Liver (tissue), 8 donors: ENCODE measurements at regions not wholly inside any gene's neighbourhood (a gene's known extent, or its start where the extent isn't known, plus 50 kb on each side); places are given as distances from the start of the nearest gene placed in this dataset.
"Not testable (repeated sequence)": the region's sequence is repeated elsewhere in the genome, so short reads cannot be mapped to it uniquely, and the experiment has no call there.

ENCODE experiments used
- DNase-seq: peaks from one replicate; pipeline ENCODE4 v3.0.0-alpha.2; 2017; ENCODE audit warnings: low spot score
- H3K27ac ChIP-seq, 2 donors: one replicate each; pipeline ENCODE4 v1.7.0; 2013; ENCODE audit warnings: inconsistent platforms in 2 of 2, low read length in 2 of 2, control low read depth in 1 of 2, low read depth in 1 of 2, mild to moderate bottlenecking in 1 of 2
- H3K27me3 ChIP-seq, 4 donors: one replicate each; pipeline versions ENCODE4 v1.6.1 to v1.7.0; 2013; ENCODE audit warnings: low read length in 3 of 4, inconsistent platforms in 1 of 4, mild to moderate bottlenecking in 1 of 4, moderate library complexity in 1 of 4; ENCODE audit not compliant: control insufficient read depth in 4 of 4, insufficient read depth in 4 of 4
- H3K36me3 ChIP-seq, 4 donors: one replicate each; pipeline versions ENCODE4 v1.6.1 to v1.7.0; 2013; ENCODE audit warnings: low read length in 3 of 4, mild to moderate bottlenecking in 3 of 4, low read depth in 1 of 4, moderate library complexity in 1 of 4; ENCODE audit not compliant: control insufficient read depth in 4 of 4, insufficient read depth in 3 of 4
- H3K4me1 ChIP-seq, 4 donors: one replicate each; pipeline versions ENCODE4 v1.6.1 to v1.7.0; 2013; ENCODE audit warnings: low read length in 3 of 4, mild to moderate bottlenecking in 3 of 4, moderate library complexity in 1 of 4; ENCODE audit not compliant: control insufficient read depth in 4 of 4, insufficient read depth in 4 of 4
- H3K4me3 ChIP-seq, 3 donors: one replicate each; pipeline versions ENCODE4 v1.6.1 to v1.7.0; 2013; ENCODE audit warnings: low read length in 3 of 3, control low read depth in 1 of 3, low read depth in 1 of 3, mild to moderate bottlenecking in 1 of 3
- H3K9ac ChIP-seq, 2 donors: one replicate each; pipeline ENCODE4 v1.7.0; 2013; ENCODE audit warnings: low read length in 2 of 2, mild to moderate bottlenecking in 2 of 2, moderate library complexity in 2 of 2, control low read depth in 1 of 2, low read depth in 1 of 2
- H3K9me3 ChIP-seq, 4 donors: one replicate each; pipeline versions ENCODE4 v1.6.1 to v1.7.0; 2013; ENCODE audit warnings: low read length in 3 of 4; ENCODE audit not compliant: control insufficient read depth in 4 of 4
- ATF3 ChIP-seq: IDR thresholded peaks from 2 replicates; pipeline ENCODE4 v1.6.1; 2016; ENCODE audit warnings: antibody characterized with exemption
- CTCF ChIP-seq: fragments of 150-350 bp; IDR thresholded peaks from 2 replicates; pipeline ENCODE4 v1.5.1; 2017; ENCODE audit warnings: improper control_type of control experiment, low read depth, low read length; ENCODE audit not compliant: missing input control
- EGR1 ChIP-seq, 2 donors: IDR thresholded peaks; 2 replicates each; pipeline ENCODE4 v1.6.1; 2016 to 2018; ENCODE audit warnings: antibody characterized with exemption in 2 of 2, low read depth in 2 of 2
- FOXA1 ChIP-seq: IDR thresholded peaks from 2 replicates; pipeline ENCODE4 v1.6.1; 2016; ENCODE audit warnings: antibody characterized with exemption
- FOXA2 ChIP-seq: IDR thresholded peaks from 2 replicates; pipeline ENCODE4 v1.6.1; 2016; ENCODE audit warnings: antibody characterized with exemption
- GABPA ChIP-seq, 2 donors: IDR thresholded peaks in 1 of 2; conservative IDR thresholded peaks in 1 of 2; 2 replicates each; pipeline ENCODE4 v1.6.1; 2016; ENCODE audit warnings: antibody characterized with exemption in 2 of 2, mild to moderate bottlenecking in 1 of 2, moderate library complexity in 1 of 2
- HNF4A ChIP-seq, 2 donors: conservative IDR thresholded peaks; 2 replicates each; pipeline ENCODE4 v1.6.1; 2016; ENCODE audit warnings: antibody characterized with exemption in 2 of 2, mild to moderate bottlenecking in 2 of 2
- HNF4G ChIP-seq: IDR thresholded peaks from 2 replicates; pipeline ENCODE4 v1.6.1; 2016; ENCODE audit warnings: antibody characterized with exemption
- JUND ChIP-seq, 2 donors: IDR thresholded peaks; 2 replicates each; pipeline ENCODE4 v1.6.1; 2016; ENCODE audit warnings: antibody characterized with exemption in 2 of 2
- MAX ChIP-seq: IDR thresholded peaks from 2 replicates; pipeline ENCODE4 v1.6.1; 2016; ENCODE audit warnings: antibody characterized with exemption
- NR2F2 ChIP-seq: IDR thresholded peaks from 2 replicates; pipeline ENCODE4 v1.6.1; 2016; ENCODE audit warnings: antibody characterized with exemption
- RAD21 ChIP-seq, 2 donors: IDR thresholded peaks; 2 replicates each; pipeline ENCODE4 v1.6.1; 2016; ENCODE audit warnings: antibody characterized with exemption in 2 of 2, mild to moderate bottlenecking in 2 of 2
- REST ChIP-seq: IDR thresholded peaks from 2 replicates; pipeline ENCODE4 v1.6.1; 2016; ENCODE audit warnings: antibody characterized with exemption, mild to moderate bottlenecking
- RXRA ChIP-seq, 2 donors: IDR thresholded peaks; 2 replicates each; pipeline ENCODE4 v1.6.1; 2017 to 2018; ENCODE audit warnings: antibody characterized with exemption in 2 of 2, mild to moderate bottlenecking in 1 of 2
- SP1 ChIP-seq: IDR thresholded peaks from 2 replicates; pipeline ENCODE4 v1.6.1; 2018; ENCODE audit warnings: antibody characterized with exemption, mild to moderate bottlenecking
- TAF1 ChIP-seq: conservative IDR thresholded peaks from 2 replicates; pipeline ENCODE4 v1.6.1; 2016; ENCODE audit warnings: antibody characterized with exemption, mild to moderate bottlenecking
- YY1 ChIP-seq: IDR thresholded peaks from 2 replicates; pipeline ENCODE4 v1.6.1; 2016; ENCODE audit warnings: antibody characterized with exemption, mild to moderate bottlenecking
- ZBTB33 ChIP-seq: IDR thresholded peaks from 2 replicates; pipeline ENCODE4 v1.6.1; 2016; ENCODE audit warnings: antibody characterized with exemption
- WGBS: extraction: QIAGEN DNeasy Blood & Tissue Kit; methylation state at CpG from one replicate; pipeline ENCODE4 v1.1.7; 2013; 5-methylcytosine and 5-hydroxymethylcytosine counted together
- donor health status: healthy.
- donor health status: healthy.
- donor health status: healthy.
- donor health status: healthy.
- donor health status: healthy.

GRCh38 chr3:30453360-30454039 is 152.9 kb upstream of the TGFBR2 start (continued):
- TF ChIP-seq CTCF (no peak), EGR1 (IDR thresholded peaks at IDR 0.05; ENCODE audit: low read depth in 2 of 2) (no peak), REST (no peak)

- WGBS: 90% methylated on average over 1 of the region's 1 CpG
- DNase-seq: no peak
- no peak overlapping the region for H3K9ac ChIP-seq
- H3K36me3 ChIP-seq: no peaks in the 10 kb centered on the region
- no peak overlapping the region for H3K27ac ChIP-seq
- TF ChIP-seq SP1 (no peak), CTCF (no peak), RAD21 (IDR thresholded peaks at IDR 0.05) (no peak), GABPA (IDR thresholded peaks at IDR 0.05 in 1 of 2, conservative IDR thresholded peaks at IDR 0.05 in 1 of 2) (no peak), TAF1 (no peak), REST (no peak), NR2F2 (no peak), FOXA2 (no peak), HNF4A (conservative IDR thresholded peaks at IDR 0.05) (no peak), RXRA (IDR thresholded peaks at IDR 0.05) (no peak), EGR1 (IDR thresholded peaks at IDR 0.05; ENCODE audit: low read depth in 2 of 2) (no peak), ZBTB33 (no peak), MAX (no peak), HNF4G (no peak), JUND (IDR thresholded peaks at IDR 0.05) (no peak), YY1 (no peak), FOXA1 (no peak), ATF3 (no peak)
- H3K4me1 ChIP-seq: no peaks in the 10 kb centered on the region
- no peak overlapping the region for H3K4me3 ChIP-seq
- H3K27me3 ChIP-seq: no peaks in the 10 kb centered on the region
- no peaks in the 10 kb centered on the region for H3K9me3 ChIP-seq
Measured at GRCh38 chr3:30454636-30455035, 151.8 kb upstream of the TGFBR2 start.

- WGBS: 87% methylated on average over 4 of the region's 4 CpGs
- not testable (repeated sequence) for DNase-seq, H3K9me3 ChIP-seq, H3K4me1 ChIP-seq, H3K27me3 ChIP-seq, H3K4me3 ChIP-seq, H3K36me3 ChIP-seq, H3K27ac ChIP-seq, H3K9ac ChIP-seq
Measured at GRCh38 chr3:30455112-30455511, 151.3 kb upstream of the TGFBR2 start.
